ENCODE measurements at regions not wholly inside any gene's neighbourhood (a gene's known extent, or its start where the extent isn't known, plus 50 kb on each side); places are given as distances from the start of the nearest gene placed in this dataset.
"Not testable (repeated sequence)": the region's sequence is repeated elsewhere in the genome, so short reads cannot be mapped to it uniquely, and the experiment has no call there.

- DNase-seq: not testable (repeated sequence)
Observed at GRCh38 chr1:53399370-53400133, 59.6 kb upstream of the DMRTB1 start.

GRCh38 chr1:53400761-53401674 lies 58.2 kb upstream of the DMRTB1 start:
- no peak for DNase-seq

GRCh38 chr1:53401813-53402745 lies 57.1 kb upstream of the DMRTB1 start:
- no peak for DNase-seq

GRCh38 chr1:53402891-53403655 lies 56.1 kb upstream of the DMRTB1 start:
- no peak for DNase-seq

GRCh38 chr1:53405737-53406136 lies 53.5 kb upstream of the DMRTB1 start:
- DNase-seq: no peak

- DNase-seq: no peak
Observed at GRCh38 chr1:53406551-53407235, 52.5 kb upstream of the DMRTB1 start.

- no peak for DNase-seq
Observed at GRCh38 chr1:53408013-53408754, 51.0 kb upstream of the DMRTB1 start.

- DNase-seq: no peak
Observed at GRCh38 chr1:53408755-53409129, 50.5 kb upstream of the DMRTB1 start.

- no peak for DNase-seq
Observed at GRCh38 chr1:53409233-53409632, 50.0 kb upstream of the DMRTB1 start.
